ENCODE measurements at regions not wholly inside any gene's neighbourhood (a gene's known extent, or its start where the extent isn't known, plus 50 kb on each side); places are given as distances from the start of the nearest gene placed in this dataset.

DNA sequence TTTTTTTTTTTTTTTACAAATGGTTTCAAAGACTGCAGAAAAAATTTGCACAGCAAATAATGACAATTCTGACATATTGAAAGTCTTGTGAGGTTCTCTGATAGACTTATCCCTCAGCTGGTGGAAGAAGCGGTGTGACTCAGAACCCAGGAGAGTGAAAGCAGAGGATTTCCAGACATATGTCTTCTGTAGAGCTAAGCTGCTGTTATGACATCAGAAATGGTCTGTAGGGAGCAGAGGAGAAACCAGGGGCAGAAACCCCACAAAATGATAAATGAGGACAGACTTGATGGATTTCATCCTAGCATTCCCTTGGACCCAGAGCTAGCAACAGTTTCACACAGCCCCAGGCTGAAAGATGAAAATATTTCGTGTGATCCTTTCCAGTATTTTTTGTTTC is 582.6 kb downstream of the METTL15 start:
- TF ChIP-seq YY1 (IDR thresholded peaks at IDR 0.05; ENCODE audit: low read depth): no peak
- TF ChIP-seq, protein P1, sequence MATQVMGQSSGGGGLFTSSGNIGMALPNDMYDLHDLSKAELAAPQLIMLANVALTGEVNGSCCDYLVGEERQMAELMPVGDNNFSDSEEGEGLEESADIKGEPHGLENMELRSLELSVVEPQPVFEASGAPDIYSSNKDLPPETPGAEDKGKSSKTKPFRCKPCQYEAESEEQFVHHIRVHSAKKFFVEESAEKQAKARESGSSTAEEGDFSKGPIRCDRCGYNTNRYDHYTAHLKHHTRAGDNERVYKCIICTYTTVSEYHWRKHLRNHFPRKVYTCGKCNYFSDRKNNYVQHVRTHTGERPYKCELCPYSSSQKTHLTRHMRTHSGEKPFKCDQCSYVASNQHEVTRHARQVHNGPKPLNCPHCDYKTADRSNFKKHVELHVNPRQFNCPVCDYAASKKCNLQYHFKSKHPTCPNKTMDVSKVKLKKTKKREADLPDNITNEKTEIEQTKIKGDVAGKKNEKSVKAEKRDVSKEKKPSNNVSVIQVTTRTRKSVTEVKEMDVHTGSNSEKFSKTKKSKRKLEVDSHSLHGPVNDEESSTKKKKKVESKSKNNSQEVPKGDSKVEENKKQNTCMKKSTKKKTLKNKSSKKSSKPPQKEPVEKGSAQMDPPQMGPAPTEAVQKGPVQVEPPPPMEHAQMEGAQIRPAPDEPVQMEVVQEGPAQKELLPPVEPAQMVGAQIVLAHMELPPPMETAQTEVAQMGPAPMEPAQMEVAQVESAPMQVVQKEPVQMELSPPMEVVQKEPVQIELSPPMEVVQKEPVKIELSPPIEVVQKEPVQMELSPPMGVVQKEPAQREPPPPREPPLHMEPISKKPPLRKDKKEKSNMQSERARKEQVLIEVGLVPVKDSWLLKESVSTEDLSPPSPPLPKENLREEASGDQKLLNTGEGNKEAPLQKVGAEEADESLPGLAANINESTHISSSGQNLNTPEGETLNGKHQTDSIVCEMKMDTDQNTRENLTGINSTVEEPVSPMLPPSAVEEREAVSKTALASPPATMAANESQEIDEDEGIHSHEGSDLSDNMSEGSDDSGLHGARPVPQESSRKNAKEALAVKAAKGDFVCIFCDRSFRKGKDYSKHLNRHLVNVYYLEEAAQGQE (IDR thresholded peaks at IDR 0.05; ENCODE audit: low read depth): no peak
- TF ChIP-seq TCF12 (IDR thresholded peaks at IDR 0.05; ENCODE audit: low read depth): no peak
- TF ChIP-seq, protein P2, sequence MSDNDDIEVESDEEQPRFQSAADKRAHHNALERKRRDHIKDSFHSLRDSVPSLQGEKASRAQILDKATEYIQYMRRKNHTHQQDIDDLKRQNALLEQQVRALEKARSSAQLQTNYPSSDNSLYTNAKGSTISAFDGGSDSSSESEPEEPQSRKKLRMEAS (IDR thresholded peaks at IDR 0.05): no peak
- TF ChIP-seq RAD21 (IDR thresholded peaks at IDR 0.05; ENCODE audit: low read depth): no peak
- TF ChIP-seq CEBPB (IDR thresholded peaks at IDR 0.05): no peak
- no peak for TF ChIP-seq CREB1 (IDR thresholded peaks at IDR 0.05; ENCODE audit: low read depth)
- no peak for TF ChIP-seq EP300 (IDR thresholded peaks at IDR 0.05; ENCODE audit: borderline replicate concordance)
- no peak for TF ChIP-seq TAF1 (IDR thresholded peaks at IDR 0.05; ENCODE audit: low read depth)

Measured in Ishikawa (cell line).